Fibroblast of lung (primary cell): ENCODE measurements at regions not wholly inside any gene's neighbourhood (a gene's known extent, or its start where the extent isn't known, plus 50 kb on each side); places are given as distances from the start of the nearest gene placed in this dataset.

ENCODE experiments used
- DNase-seq, 2 donors: peaks; one replicate each; pipeline versions ENCODE4 v3.0.0 to v3.0.0-alpha.2; 2010; ENCODE audit warnings: low read depth in 2 of 2
- H2AFZ ChIP-seq: 2 replicates; pipeline ENCODE4 v1.5.1; 2012; ENCODE audit warnings: low read length, control low read depth, inconsistent platforms
- H3K27ac ChIP-seq: 2 replicates; pipeline ENCODE4 v1.5.1; 2011; ENCODE audit warnings: low read length, control low read depth; ENCODE audit not compliant: insufficient read depth
- H3K27me3 ChIP-seq: 2 replicates; pipeline ENCODE4 v1.5.1; 2011; ENCODE audit warnings: mild to moderate bottlenecking, low read length; ENCODE audit not compliant: control insufficient read depth, insufficient read depth
- H3K36me3 ChIP-seq: 2 replicates; pipeline ENCODE4 v1.5.1; 2011; ENCODE audit warnings: low read length; ENCODE audit not compliant: control insufficient read depth, insufficient read depth
- H3K4me1 ChIP-seq: 2 replicates; pipeline ENCODE4 v1.5.1; 2011; ENCODE audit warnings: low read length; ENCODE audit not compliant: control insufficient read depth, insufficient read depth; ENCODE audit errors: extremely low read depth
- H3K4me2 ChIP-seq: 2 replicates; pipeline ENCODE4 v1.5.1; 2011; ENCODE audit warnings: low read length, control low read depth; ENCODE audit not compliant: insufficient read depth; ENCODE audit errors: extremely low read depth
- H3K4me3 ChIP-seq, 4 experiments: fragments of 200-600 bp in 1 of 4; sonication (generic) in 1 of 4; replicated peaks in 1 of 4; 2 replicates each; pipeline ENCODE4 v1.5.1; 2011 to 2016; ENCODE audit warnings: low read length in 4 of 4, low read depth in 3 of 4, mild to moderate bottlenecking in 3 of 4, control low read depth in 2 of 4, inconsistent platforms in 1 of 4, mixed read lengths in 1 of 4; ENCODE audit not compliant: insufficient read depth in 1 of 4; ENCODE audit errors: control extremely low read depth in 1 of 4
- H3K79me2 ChIP-seq: 2 replicates; pipeline ENCODE4 v1.5.1; 2012; ENCODE audit warnings: mild to moderate bottlenecking, low read length, inconsistent platforms; ENCODE audit not compliant: control insufficient read depth, insufficient read depth
- H3K9ac ChIP-seq: 2 replicates; pipeline ENCODE4 v1.5.1; 2011; ENCODE audit warnings: mild to moderate bottlenecking, low read length, control low read depth; ENCODE audit not compliant: insufficient read depth
- H3K9me3 ChIP-seq: 2 replicates; pipeline ENCODE4 v1.5.1; 2012; ENCODE audit warnings: low read depth, low read length; ENCODE audit not compliant: control insufficient read depth, insufficient read depth
- H4K20me1 ChIP-seq: 2 replicates; pipeline ENCODE4 v1.5.1; 2011; ENCODE audit warnings: low read length; ENCODE audit not compliant: control insufficient read depth, insufficient read depth; ENCODE audit errors: extremely low read depth
- CTCF ChIP-seq, 2 donors: IDR thresholded peaks in 1 of 2; conservative IDR thresholded peaks in 1 of 2; 1 replicate in 1 of 2; 2 replicates in 1 of 2; pipeline ENCODE4 v1.5.1; 2011 to 2012; ENCODE audit warnings: low read length in 2 of 2, control low read depth in 1 of 2, inconsistent platforms in 1 of 2, low read depth in 1 of 2, mild to moderate bottlenecking in 1 of 2
- EZH2 ChIP-seq: IDR thresholded peaks from 2 replicates; pipeline ENCODE4 v1.5.1; 2012; ENCODE audit warnings: low read length, control low read depth, mild to moderate bottlenecking; ENCODE audit errors: missing control alignments

GRCh38 chr1:94714552-94714951 is 105.6 kb upstream of the SLC44A3 start:
- no peak overlapping the region for H3K27ac ChIP-seq
- H3K4me3 ChIP-seq, result no peak overlapping the region
- no peaks in the 10 kb centered on the region for H3K9me3 ChIP-seq
- no peaks in the 10 kb centered on the region for H4K20me1 ChIP-seq
- TF ChIP-seq CTCF (conservative IDR thresholded peaks at IDR 0.05 in 1 of 2, IDR thresholded peaks at IDR 0.05 in 1 of 2; ENCODE audit: low read depth in 1 of 2, low read length in 2 of 2) (no peak), EZH2 (no peak)
- H2AFZ ChIP-seq, result no peak overlapping the region
- peaks cover 6% of the 10 kb centered on the region for H3K4me1 ChIP-seq
- no peak overlapping the region for H3K9ac ChIP-seq
- no peaks in the 10 kb centered on the region for H3K79me2 ChIP-seq
- no peaks in the 10 kb centered on the region for H3K27me3 ChIP-seq
- no peak overlapping the region for H3K4me2 ChIP-seq
- H3K36me3 ChIP-seq, result no peaks in the 10 kb centered on the region
- DNase-seq, result no peak

- Histone ChIP-seq H3K36me3 (no peaks in the 10 kb centered on the region), H3K4me2 (no peak overlapping the region), H3K79me2 (no peaks in the 10 kb centered on the region), H2AFZ (no peak overlapping the region), H4K20me1 (no peaks in the 10 kb centered on the region), H3K4me3 (no peak overlapping the region), H3K9ac (no peak overlapping the region), H3K27me3 (no peaks in the 10 kb centered on the region), H3K9me3 (no peaks in the 10 kb centered on the region), H3K27ac (no peak overlapping the region), H3K4me1 (peaks cover 7% of the 10 kb centered on the region)
- DNase-seq, result no peak
- TF ChIP-seq CTCF (conservative IDR thresholded peaks at IDR 0.05 in 1 of 2, IDR thresholded peaks at IDR 0.05 in 1 of 2; ENCODE audit: low read depth in 1 of 2, low read length in 2 of 2), result no peak
- no peak for TF ChIP-seq EZH2
Observed at GRCh38 chr1:94714152-94714551, 106.0 kb upstream of the SLC44A3 start.

GRCh38 chr1:94713472-94714141 is 106.5 kb upstream of the SLC44A3 start:
- Histone ChIP-seq H3K27ac (peak overlapping the region; percentile 20), H3K9me3 (no peaks in the 10 kb centered on the region), H3K4me3 (no peak overlapping the region), H3K4me2 (peak overlapping the region; percentile 19), H2AFZ (no peak overlapping the region), H3K4me1 (peaks cover 7% of the 10 kb centered on the region), H4K20me1 (no peaks in the 10 kb centered on the region), H3K36me3 (no peaks in the 10 kb centered on the region), H3K27me3 (no peaks in the 10 kb centered on the region), H3K79me2 (no peaks in the 10 kb centered on the region), H3K9ac (no peak overlapping the region)
- peak; percentile 96 to 97 for DNase-seq
- TF ChIP-seq CTCF (conservative IDR thresholded peaks at IDR 0.05 in 1 of 2, IDR thresholded peaks at IDR 0.05 in 1 of 2; ENCODE audit: low read depth in 1 of 2, low read length in 2 of 2) (no peak), EZH2 (no peak)
